ENCODE measurements at regions not wholly inside any gene's neighbourhood (a gene's known extent, or its start where the extent isn't known, plus 50 kb on each side); places are given as distances from the start of the nearest gene placed in this dataset.

DNA sequence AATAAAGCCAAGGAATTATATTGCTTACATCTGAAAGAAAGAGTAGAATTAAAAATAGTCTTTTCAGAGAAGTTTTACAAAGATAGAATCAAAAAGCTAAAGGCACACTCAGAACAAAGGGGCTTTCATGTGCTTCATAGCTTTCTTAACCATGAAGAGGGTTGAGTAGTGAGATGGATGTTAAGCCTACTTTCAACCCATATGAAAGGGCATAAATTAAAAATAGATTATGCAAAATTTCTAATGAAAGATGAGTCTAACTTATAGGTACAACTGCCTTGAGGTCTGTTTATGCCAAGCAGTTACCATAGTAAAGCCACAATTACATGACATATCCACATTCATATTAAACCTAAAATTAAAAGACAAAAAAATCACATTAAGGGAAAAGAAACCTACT is 223.3 kb upstream of the ARHGEF26 start:
- no peaks in the 10 kb centered on the region for H3K36me3 ChIP-seq (ENCODE audit: low read depth, missing control alignments)
- intact Hi-C loops (cut with DNase I; ENCODE audit: low total_unique reads): no loop called here
- no peaks in the 10 kb centered on the region for H3K9me3 ChIP-seq
- TF ChIP-seq, protein P1, sequence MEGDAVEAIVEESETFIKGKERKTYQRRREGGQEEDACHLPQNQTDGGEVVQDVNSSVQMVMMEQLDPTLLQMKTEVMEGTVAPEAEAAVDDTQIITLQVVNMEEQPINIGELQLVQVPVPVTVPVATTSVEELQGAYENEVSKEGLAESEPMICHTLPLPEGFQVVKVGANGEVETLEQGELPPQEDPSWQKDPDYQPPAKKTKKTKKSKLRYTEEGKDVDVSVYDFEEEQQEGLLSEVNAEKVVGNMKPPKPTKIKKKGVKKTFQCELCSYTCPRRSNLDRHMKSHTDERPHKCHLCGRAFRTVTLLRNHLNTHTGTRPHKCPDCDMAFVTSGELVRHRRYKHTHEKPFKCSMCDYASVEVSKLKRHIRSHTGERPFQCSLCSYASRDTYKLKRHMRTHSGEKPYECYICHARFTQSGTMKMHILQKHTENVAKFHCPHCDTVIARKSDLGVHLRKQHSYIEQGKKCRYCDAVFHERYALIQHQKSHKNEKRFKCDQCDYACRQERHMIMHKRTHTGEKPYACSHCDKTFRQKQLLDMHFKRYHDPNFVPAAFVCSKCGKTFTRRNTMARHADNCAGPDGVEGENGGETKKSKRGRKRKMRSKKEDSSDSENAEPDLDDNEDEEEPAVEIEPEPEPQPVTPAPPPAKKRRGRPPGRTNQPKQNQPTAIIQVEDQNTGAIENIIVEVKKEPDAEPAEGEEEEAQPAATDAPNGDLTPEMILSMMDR (IDR thresholded peaks at IDR 0.05): no peak
- no peak for TF ChIP-seq POLR2A (IDR thresholded peaks at IDR 0.05)
- H3K27me3 ChIP-seq: no peaks in the 10 kb centered on the region
- DNase-seq: no peak
- no peak overlapping the region for H3K27ac ChIP-seq
- no peaks in the 10 kb centered on the region for H3K4me1 ChIP-seq
- H3K4me3 ChIP-seq: no peak overlapping the region

DNA sequence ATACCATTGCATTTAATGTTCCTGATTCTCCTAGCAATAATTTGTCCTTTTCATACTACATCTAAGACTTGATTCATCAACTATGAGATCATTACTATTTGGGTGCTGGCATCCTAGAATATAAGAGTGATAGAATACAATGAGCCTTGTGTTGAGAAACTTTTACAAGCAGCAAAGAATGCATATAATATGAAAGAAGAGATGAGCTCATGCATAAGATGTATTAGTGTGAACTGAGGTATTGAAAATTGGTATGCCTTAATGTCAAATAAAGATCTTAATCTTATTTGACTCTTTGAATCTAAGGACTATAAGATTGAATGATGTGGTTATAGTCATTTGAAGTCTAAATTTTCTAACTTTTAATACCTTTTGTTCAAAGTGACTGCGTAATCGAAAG is 220.0 kb upstream of the ARHGEF26 start:
- no peaks in the 10 kb centered on the region for H3K4me1 ChIP-seq
- H3K4me3 ChIP-seq: no peak overlapping the region
- intact Hi-C loops (cut with DNase I; ENCODE audit: low total_unique reads): no loop called here
- DNase-seq: no peak
- TF ChIP-seq POLR2A (IDR thresholded peaks at IDR 0.05): no peak
- TF ChIP-seq, protein P1 (IDR thresholded peaks at IDR 0.05): no peak
- H3K27me3 ChIP-seq: no peaks in the 10 kb centered on the region
- no peaks in the 10 kb centered on the region for H3K9me3 ChIP-seq
- H3K27ac ChIP-seq: no peak overlapping the region
- H3K36me3 ChIP-seq (ENCODE audit: low read depth, missing control alignments): no peaks in the 10 kb centered on the region
- 89 to 99% methylated on average over 2 of the region's 2 CpGs for WGBS, 2 donors

- H3K4me3 ChIP-seq: no peak overlapping the region
- H3K27ac ChIP-seq: no peak overlapping the region
- intact Hi-C loops (cut with DNase I; ENCODE audit: low total_unique reads): no loop called here
- H3K4me1 ChIP-seq: no peaks in the 10 kb centered on the region
- no peak for TF ChIP-seq POLR2A (IDR thresholded peaks at IDR 0.05)
- TF ChIP-seq, protein P1 (IDR thresholded peaks at IDR 0.05): no peak
- no peaks in the 10 kb centered on the region for H3K9me3 ChIP-seq
- H3K36me3 ChIP-seq (ENCODE audit: low read depth, missing control alignments): no peaks in the 10 kb centered on the region
- 51 to 65% methylated on average over 3 of the region's 3 CpGs for WGBS, 2 donors
- H3K27me3 ChIP-seq: no peaks in the 10 kb centered on the region
- no peak for DNase-seq
These were observed 219.2 kb upstream of the ARHGEF26 start for GRCh38 chr3:153901991-153902390.

- Histone ChIP-seq H3K4me1 (no peaks in the 10 kb centered on the region), H3K4me3 (no peak overlapping the region), H3K27me3 (no peaks in the 10 kb centered on the region), H3K36me3 (ENCODE audit: low read depth, missing control alignments) (no peaks in the 10 kb centered on the region), H3K27ac (no peak overlapping the region), H3K9me3 (no peaks in the 10 kb centered on the region)
- intact Hi-C loops (cut with DNase I; ENCODE audit: low total_unique reads): no loop called here
- no peak for DNase-seq
- no peak for TF ChIP-seq POLR2A (IDR thresholded peaks at IDR 0.05)
- TF ChIP-seq, protein P1 (IDR thresholded peaks at IDR 0.05): no peak
These were observed 217.8 kb upstream of the ARHGEF26 start for GRCh38 chr3:153903430-153903829.

GRCh38 chr3:153906366-153906765 is 214.8 kb upstream of the ARHGEF26 start:
- peaks cover 3% of the 10 kb centered on the region for H3K4me1 ChIP-seq
- WGBS, 2 donors: 81 to 82% methylated on average over 2 of the region's 2 CpGs
- DNase-seq: no peak

More at GRCh38 chr3:153906366-153906765, 214.8 kb upstream of the ARHGEF26 start:
- Histone ChIP-seq H3K9me3 (no peaks in the 10 kb centered on the region), H3K4me3 (no peak overlapping the region), H3K27me3 (no peaks in the 10 kb centered on the region), H3K27ac (no peak overlapping the region), H3K36me3 (ENCODE audit: low read depth, missing control alignments) (no peaks in the 10 kb centered on the region)
- intact Hi-C loops (cut with DNase I; ENCODE audit: low total_unique reads): no loop called here
- TF ChIP-seq, protein P1 (IDR thresholded peaks at IDR 0.05): no peak
- TF ChIP-seq POLR2A (IDR thresholded peaks at IDR 0.05): no peak

Measured in testis (tissue), 2 donors.